Motor neuron (in vitro differentiated cells): ENCODE measurements at regions not wholly inside any gene's neighbourhood (a gene's known extent, or its start where the extent isn't known, plus 50 kb on each side); places are given as distances from the start of the nearest gene placed in this dataset.

ENCODE experiments used
- ATAC-seq, 8 experiments: fragments of 200-7000 bp; cut with Tn5 transposase; replicated peaks in 6 of 8; 2 replicates each; pipeline ENCODE4 v1.8.0; 2021; ENCODE audit warnings: mild to moderate bottlenecking in 8 of 8, moderate library complexity in 8 of 8
- H3K27ac ChIP-seq, 2 donors: fragments of 250-450 bp; sonication (Bioruptor Pico); 2 replicates each; pipeline ENCODE4 v1.9.0; 2021; ENCODE audit warnings: antibody characterized with exemption in 2 of 2, mild to moderate bottlenecking in 2 of 2, moderate library complexity in 1 of 2
- H3K4me1 ChIP-seq, 2 donors: fragments of 250-450 bp; sonication (Bioruptor Pico); replicated peaks in 1 of 2; 2 replicates each; pipeline ENCODE4 v1.6.1; 2021; ENCODE audit warnings: antibody characterized with exemption in 2 of 2, mild to moderate bottlenecking in 2 of 2, moderate library complexity in 1 of 2
- H3K4me3 ChIP-seq, 5 donors: fragments of 250-450 bp; sonication (Bioruptor Pico); 2 replicates each; pipeline ENCODE4 v1.9.0; 2021; ENCODE audit warnings: antibody characterized with exemption in 5 of 5, mild to moderate bottlenecking in 5 of 5, moderate library complexity in 4 of 5
- WGBS, 10 experiments: fragments of 450-650 bp; shearing (Covaris generic); methylation state at CpG; one replicate each; pipeline ENCODE4 v1.0.0; 2022; 5-methylcytosine and 5-hydroxymethylcytosine counted together
- in situ Hi-C, 9 experiments: fragments of 400-800 bp; cut with MboI; loops; one replicate each; pipeline ENCODE4 v1.15.0; 2021; ENCODE audit warnings: low sequenced_read_pairs in 9 of 9, low pct_unique_long_range_greater_than_20kb in 2 of 9; ENCODE audit not compliant: unreplicated experiment in 9 of 9

DNA sequence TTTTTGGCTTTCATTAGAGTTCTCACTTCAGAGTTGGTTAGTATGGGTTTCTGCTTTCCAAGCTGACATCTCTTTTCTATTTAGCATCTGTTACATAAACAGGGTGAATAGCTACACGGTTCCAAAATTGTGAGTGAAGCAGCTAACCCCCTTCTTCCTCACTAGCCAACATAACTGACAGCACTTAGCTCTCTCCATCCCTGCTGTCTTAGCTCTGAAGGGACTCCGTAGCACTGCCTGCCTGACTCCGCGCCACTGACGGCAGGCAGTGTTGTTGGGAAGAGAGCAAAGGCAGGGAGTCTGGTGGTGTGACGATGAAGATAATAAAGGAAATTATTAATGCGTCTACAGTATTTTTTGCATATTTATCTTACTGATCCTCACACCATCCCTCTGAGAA is 247.0 kb downstream of the PTBP2 start:
- WGBS, 10 experiments: 32 to 94% (median 79%) methylated on average over 1 to 7 of the region's 7 CpGs; no CpG with 5 or more reads in 1 of the 10 experiments
- ATAC-seq: peak in 4 of 8 experiments; percentile 43 to 66 (median 52)
- no peak overlapping the region for H3K27ac ChIP-seq
- peaks cover 7 to 32% of the 10 kb centered on the region in 2 donors for H3K4me1 ChIP-seq
- H3K4me3 ChIP-seq: no peak overlapping the region
- in situ Hi-C loops: loop anchor here in 1 of 9 experiments (25.0 kb wide), 1 partner anchor 1094 kb away; no protein-coding TSS in a partner anchor

DNA sequence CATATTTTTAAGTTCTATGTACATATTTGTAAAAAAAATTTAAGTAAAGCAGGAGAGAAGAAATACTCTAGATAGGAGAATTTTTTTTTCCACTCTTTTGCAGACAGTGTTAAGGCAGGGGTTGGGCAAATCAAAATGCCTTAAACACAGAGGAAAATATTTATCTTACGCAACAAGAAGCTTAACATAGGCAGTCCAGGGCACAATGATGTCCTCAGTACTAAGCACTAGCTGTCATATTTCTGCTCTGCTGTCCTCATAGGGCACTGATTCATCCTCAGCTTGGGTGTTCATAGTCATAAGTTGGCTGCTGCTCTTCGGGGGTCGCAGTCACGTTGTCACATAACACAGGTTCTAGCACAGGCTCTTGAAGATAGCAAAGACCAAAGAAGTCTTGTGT is 247.4 kb downstream of the PTBP2 start:
- Histone ChIP-seq H3K27ac (no peak overlapping the region), H3K4me1 (peaks cover 7 to 27% of the 10 kb centered on the region in 2 donors), H3K4me3 (no peak overlapping the region)
- ATAC-seq: peak in 5 of 8 experiments; percentile 21 to 54 (median 48)
- 69 to 100% (median 95%) methylated on average over 1 to 4 of the region's 4 CpGs; no CpG with 5 or more reads in 2 of the 10 experiments for WGBS, 10 experiments
- in situ Hi-C loops: loop anchor here in 1 of 9 experiments (25.0 kb wide), 1 partner anchor 1093 kb away; no protein-coding TSS in a partner anchor

DNA sequence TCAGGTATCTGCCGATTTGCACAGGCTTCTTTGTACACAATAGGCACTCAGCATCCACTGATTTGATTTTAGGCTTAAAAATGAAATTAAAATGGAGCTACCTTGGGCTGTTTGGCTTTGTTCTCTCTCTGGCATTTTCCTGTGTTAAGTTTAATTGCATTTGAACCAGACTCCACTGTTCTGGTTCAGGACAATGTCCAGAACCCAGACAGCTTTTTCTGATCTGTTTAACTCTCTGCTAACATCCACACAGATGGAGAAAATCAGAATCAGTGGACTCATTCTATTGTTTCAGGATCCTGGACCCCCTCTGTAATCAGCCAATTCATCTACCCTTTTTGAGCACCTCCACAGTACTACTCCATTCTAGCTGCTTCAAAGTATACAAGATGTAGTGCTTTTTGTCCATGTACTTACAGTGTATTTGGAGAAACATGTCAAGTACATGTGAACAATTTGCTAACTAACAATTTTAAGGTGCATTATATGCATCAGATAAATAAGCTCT is 248.1 kb downstream of the PTBP2 start:
- Histone ChIP-seq H3K4me1 (peaks cover 4 to 20% of the 10 kb centered on the region in 2 donors), H3K4me3 (no peak overlapping the region), H3K27ac (no peak overlapping the region)
- 33 to 100% (median 90%) methylated on average over 1 of the region's 1 CpG; no CpG with 5 or more reads in 3 of the 10 experiments for WGBS, 10 experiments
- in situ Hi-C loops: loop anchor here in 1 of 9 experiments (25.0 kb wide), 1 partner anchor 1093 kb away; no protein-coding TSS in a partner anchor
- ATAC-seq: no peak

DNA sequence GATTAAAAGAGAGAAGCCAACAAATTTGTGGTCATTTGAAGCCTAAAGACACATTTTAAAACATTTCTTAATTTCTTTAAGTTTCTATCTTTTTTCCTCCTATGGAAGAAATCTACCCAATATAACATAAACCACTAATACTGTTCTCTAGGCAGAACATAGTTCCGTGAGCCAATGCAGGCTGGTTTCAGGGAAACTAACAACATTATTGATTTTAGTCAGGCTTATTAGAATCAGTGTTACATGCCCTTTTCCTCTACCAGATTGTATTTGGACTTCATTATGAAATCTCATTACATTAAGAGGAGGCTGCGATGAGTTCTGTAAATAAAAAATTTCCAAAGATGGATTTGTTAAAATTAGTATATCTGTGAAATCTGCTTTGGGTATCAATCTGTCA is 249.9 kb downstream of the PTBP2 start:
- no peak for ATAC-seq
- in situ Hi-C loops: loop anchor here in 1 of 9 experiments (25.0 kb wide), 1 partner anchor 1091 kb away; no protein-coding TSS in a partner anchor
- Histone ChIP-seq H3K4me3 (no peak overlapping the region), H3K4me1 (peaks cover 0 to 12% of the 10 kb centered on the region in 2 donors), H3K27ac (no peak overlapping the region)
- WGBS, 10 experiments: 80 to 100% (median 91%) methylated on average over 1 to 2 of the region's 2 CpGs

DNA sequence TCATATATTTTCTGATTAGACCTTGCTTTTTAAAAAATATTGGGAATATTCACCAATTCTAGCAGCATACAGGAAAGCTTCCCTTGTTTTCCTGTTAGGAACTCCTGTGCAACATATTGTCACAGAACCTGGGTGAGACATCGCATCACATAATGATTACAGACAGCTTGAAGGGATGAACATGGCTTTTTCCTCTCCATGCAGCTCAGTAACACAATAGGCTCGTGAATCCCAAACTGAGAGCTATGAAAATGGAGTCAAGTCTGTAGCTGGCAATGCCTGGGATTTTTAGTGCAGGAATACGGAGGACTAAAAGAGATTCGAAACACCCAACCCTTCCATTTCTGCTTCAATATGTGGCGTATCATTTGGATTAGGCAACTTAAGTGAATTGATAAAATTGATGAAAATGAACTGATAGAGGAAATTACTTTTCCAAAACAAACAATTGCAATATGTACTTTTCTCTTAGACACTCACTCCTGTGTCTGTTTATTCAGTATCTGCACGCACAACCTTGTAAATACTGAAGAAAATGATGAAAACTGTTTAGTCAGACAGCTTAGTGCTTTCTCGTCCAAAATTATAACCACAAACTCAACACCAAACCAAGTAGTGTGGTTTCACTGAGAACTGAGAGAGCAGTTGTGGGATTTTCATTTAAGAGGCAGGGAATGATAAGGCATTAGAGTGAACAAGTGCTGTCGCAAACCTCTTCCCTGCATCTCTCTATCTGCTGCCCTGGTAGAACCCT is 250.4 kb downstream of the PTBP2 start:
- Histone ChIP-seq H3K4me3 (no peak overlapping the region), H3K4me1 (peaks cover 0 to 12% of the 10 kb centered on the region in 2 donors), H3K27ac (no peak overlapping the region)
- in situ Hi-C loops: loop anchor here in 1 of 9 experiments (25.0 kb wide), 1 partner anchor 1090 kb away; no protein-coding TSS in a partner anchor
- 74 to 100% (median 94%) methylated on average over 1 to 8 of the region's 8 CpGs for WGBS, 10 experiments
- ATAC-seq: no peak

DNA sequence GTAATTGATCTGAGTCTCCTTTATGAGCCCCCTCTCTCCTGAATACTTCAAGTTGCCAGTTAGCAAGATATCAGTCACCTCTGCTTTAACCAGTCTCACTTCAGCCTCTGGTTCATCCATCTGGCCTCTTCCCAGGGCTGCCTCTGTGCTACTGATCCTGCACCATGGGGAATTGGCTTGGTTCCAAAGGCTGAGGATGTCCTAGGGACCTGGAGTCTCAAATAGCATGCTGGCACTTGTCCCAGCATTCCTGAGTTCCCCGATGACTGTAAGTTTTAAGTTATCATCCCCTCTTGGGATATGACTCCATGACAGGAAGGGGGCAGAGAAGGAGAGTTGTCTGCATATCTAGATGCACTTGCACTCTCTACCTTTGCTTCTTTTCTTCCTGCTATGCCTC is 252.0 kb downstream of the PTBP2 start:
- in situ Hi-C loops: loop anchor here in 1 of 9 experiments (25.0 kb wide), 1 partner anchor 1089 kb away; no protein-coding TSS in a partner anchor
- H3K27ac ChIP-seq: no peak overlapping the region
- 0 to 100% (median 82%) methylated on average over 1 of the region's 1 CpG; no CpG with 5 or more reads in 4 of the 10 experiments for WGBS, 10 experiments

DNA sequence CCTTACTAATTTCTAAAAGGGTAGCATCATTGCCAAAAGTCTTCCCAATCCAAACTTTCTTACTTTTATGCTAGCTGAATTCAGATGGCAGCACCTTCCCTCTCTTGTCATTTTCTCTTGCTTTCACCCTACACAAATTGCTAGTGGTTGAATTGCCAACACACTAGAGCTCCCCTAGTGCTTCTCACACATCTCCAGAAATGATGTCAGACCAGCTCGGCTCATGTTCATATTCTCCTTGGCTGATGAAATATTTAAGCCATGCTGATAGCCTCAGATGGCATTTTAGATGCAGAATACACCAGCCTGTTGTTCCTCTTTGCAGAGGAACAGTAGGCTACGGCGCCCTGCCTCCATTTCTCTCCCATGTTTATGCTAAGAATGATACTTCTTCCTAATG is 256.9 kb downstream of the PTBP2 start:
- peak in 5 of 8 experiments; percentile 43 to 82 (median 68) for ATAC-seq
- Histone ChIP-seq H3K4me3 (no peak overlapping the region), H3K27ac (no peak overlapping the region), H3K4me1 (peaks cover 21 to 34% of the 10 kb centered on the region in 2 donors)
- WGBS, 10 experiments: 40 to 100% (median 82%) methylated on average over 1 to 3 of the region's 3 CpGs; no CpG with 5 or more reads in 2 of the 10 experiments
- in situ Hi-C loops: no loop called here

More for the DNA sequence above, 252.0 kb downstream of the PTBP2 start:
- Histone ChIP-seq H3K4me1 (peaks cover 5 to 12% of the 10 kb centered on the region in 2 donors), H3K4me3 (no peak overlapping the region)
- ATAC-seq: peak in 1 of 8 experiments; percentile 54

DNA sequence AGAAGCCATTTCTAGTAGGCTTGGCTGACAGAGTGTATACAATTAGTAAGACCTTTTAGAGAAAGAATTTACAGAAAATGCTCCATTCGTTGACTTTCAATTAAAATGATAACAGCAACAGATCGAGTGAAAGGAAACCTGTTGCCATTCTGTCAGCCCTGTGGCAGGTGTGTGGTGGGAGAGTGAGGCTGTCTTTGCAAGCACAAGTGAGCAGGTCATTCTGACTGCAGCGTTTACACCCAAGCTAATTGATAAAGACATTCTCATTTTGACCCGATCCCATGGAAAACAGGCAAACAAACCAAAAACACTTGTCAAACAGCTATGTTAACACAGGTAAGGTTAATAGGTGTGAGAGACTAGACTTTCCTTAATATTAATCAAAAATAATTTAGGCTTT is 257.3 kb downstream of the PTBP2 start:
- in situ Hi-C loops: no loop called here
- Histone ChIP-seq H3K27ac (peak overlapping the region in 1 of 2 donors; percentile 28), H3K4me1 (peaks cover 21 to 34% of the 10 kb centered on the region in 2 donors), H3K4me3 (no peak overlapping the region)
- peak in 4 of 8 experiments; percentile 16 to 49 (median 28) for ATAC-seq
- WGBS, 10 experiments: 60 to 89% (median 68%) methylated on average over 1 to 4 of the region's 4 CpGs; no CpG with 5 or more reads in 2 of the 10 experiments

DNA sequence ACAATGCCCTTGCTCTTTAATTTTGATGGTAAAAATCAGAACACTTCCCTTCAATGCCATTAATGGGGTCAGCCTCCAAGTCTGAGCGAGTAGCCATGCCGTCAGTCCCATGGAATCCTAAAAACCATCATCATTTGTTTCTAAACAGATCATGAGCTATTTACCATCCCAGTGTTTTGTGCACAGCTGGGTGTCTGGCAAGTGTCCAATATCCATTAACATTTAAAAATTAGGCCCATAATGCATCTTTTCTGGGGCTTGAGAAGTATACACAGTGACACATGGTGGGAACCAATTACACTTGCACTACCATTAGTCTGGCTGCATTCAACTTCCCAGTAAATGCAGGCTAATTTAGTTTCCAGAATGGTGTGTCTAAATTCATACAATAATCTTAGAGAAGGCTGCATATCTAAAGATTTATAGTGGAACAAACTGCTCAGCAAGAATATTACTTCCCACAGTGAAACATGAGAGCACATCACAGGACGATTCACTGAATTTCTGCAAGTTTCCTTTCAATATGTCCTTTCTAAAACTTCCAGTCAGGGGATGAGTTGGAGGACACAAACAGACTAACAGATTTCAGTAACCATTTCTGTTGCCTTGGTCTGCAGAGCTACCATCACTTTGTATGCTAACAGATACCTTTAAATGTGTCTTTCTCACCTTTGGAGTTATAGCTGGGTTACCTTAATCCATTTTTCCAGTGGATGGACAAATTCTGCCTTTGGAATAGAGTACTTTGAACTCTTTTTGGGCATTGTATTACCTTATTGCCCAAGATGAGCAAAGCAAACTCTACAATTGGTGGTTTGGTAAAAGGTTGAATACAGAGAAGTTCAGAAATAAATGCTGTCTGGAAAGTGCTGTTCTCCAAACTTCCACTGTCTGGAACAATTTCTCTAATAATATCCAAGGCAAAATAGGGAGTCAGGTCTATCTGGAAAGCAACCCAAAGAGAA is 258.0 kb downstream of the PTBP2 start:
- H3K4me1 ChIP-seq: peaks cover 21 to 34% of the 10 kb centered on the region in 2 donors
- no peak overlapping the region for H3K4me3 ChIP-seq
- in situ Hi-C loops: no loop called here
- H3K27ac ChIP-seq: no peak overlapping the region
- 16 to 90% (median 69%) methylated on average over 1 to 3 of the region's 3 CpGs; no CpG with 5 or more reads in 1 of the 10 experiments for WGBS, 10 experiments
- peak in 7 of 8 experiments; percentile 40 to 86 (median 80) for ATAC-seq

DNA sequence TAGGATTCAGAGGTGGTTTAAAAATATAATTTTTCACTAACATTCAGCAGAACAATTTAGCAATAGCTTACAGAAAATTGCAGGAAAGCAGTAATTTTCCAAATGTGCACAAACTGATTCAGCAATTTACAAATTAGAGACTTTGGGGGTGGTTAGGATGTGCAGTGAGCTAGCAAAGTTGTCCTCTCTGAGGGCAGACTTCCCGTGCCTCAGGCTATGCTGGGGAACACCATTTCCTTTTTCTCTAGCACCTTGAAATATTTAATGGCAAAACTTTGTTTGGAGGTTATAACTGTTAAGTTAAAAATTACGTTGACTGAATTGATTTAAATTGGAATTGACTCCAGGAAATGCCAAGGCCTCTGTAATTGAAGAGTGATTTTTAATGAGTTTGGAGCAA is 258.9 kb downstream of the PTBP2 start:
- 22 to 100% (median 80%) methylated on average over 1 to 2 of the region's 2 CpGs; no CpG with 5 or more reads in 1 of the 10 experiments for WGBS, 10 experiments
- ATAC-seq: no peak
- Histone ChIP-seq H3K4me1 (peaks cover 21 to 34% of the 10 kb centered on the region in 2 donors), H3K27ac (no peak overlapping the region), H3K4me3 (no peak overlapping the region)
- in situ Hi-C loops: no loop called here

DNA sequence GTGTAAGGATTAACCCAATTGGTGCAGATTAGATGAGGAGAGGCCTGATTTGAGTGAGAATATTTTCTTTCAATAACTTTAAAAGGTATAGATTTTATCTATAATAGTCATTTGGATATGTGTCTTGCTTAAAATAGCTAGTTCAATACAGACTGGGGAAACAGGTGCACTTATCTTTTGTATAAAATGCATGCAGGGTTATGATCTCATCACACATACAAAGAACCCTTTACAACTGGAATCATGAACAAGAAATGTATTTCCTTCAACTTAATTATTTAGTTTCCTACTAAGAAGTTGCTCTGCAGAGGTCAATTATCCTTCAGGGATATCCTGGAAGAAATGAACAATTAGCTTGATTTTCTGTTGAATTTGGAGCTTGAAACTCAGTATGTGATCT is 259.6 kb downstream of the PTBP2 start:
- peaks cover 21 to 34% of the 10 kb centered on the region in 2 donors for H3K4me1 ChIP-seq
- H3K4me3 ChIP-seq: no peak overlapping the region
- no peak overlapping the region for H3K27ac ChIP-seq
- in situ Hi-C loops: no loop called here
- ATAC-seq: no peak

DNA sequence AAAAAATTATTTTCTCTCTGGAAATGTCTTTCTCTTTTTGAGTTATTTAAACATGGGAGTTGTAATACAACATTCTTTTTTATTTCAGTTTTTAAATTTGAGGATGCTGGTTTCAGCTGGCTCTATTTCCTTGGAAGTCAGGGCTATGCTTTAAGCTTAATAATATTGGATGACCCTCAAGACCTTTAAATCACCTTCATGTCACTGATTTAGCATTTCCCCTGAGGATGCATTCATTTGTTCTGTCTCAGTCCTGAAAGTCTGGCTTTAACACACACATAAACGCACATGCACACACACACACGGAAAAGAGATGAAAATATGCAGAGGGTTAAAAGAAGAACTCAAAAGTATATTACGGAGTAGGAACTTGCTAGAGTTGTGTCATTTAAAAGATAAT is 260.5 kb downstream of the PTBP2 start:
- Histone ChIP-seq H3K4me3 (no peak overlapping the region), H3K27ac (no peak overlapping the region), H3K4me1 (peaks cover 21 to 34% of the 10 kb centered on the region in 2 donors)
- in situ Hi-C loops: no loop called here
- 37 to 89% (median 78%) methylated on average over 2 to 3 of the region's 3 CpGs; no CpG with 5 or more reads in 2 of the 10 experiments for WGBS, 10 experiments
- peak in 3 of 8 experiments; percentile 21 to 72 (median 70) for ATAC-seq
